ENCODE measurements at regions not wholly inside any gene's neighbourhood (a gene's known extent, or its start where the extent isn't known, plus 50 kb on each side); places are given as distances from the start of the nearest gene placed in this dataset.

DNA sequence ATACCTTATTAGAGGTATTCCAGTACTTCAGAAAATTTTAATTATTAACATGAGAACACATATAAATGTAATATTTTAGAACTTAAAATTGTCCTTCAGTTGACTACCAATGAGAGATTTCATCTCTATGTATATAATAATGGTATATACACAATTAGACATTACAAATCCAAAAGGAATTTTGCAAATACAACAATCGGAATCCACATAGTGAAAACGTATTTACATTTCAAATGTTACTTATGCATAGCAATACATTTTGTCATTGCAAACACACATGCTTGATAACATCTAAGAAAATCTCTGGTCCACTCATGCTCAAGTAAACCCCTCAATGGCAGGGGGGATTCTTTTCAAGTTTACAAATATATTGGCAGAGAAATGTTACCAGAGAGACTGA, 2345.2 kb downstream of the PCDH9 start:
- TF ChIP-seq, protein P1, sequence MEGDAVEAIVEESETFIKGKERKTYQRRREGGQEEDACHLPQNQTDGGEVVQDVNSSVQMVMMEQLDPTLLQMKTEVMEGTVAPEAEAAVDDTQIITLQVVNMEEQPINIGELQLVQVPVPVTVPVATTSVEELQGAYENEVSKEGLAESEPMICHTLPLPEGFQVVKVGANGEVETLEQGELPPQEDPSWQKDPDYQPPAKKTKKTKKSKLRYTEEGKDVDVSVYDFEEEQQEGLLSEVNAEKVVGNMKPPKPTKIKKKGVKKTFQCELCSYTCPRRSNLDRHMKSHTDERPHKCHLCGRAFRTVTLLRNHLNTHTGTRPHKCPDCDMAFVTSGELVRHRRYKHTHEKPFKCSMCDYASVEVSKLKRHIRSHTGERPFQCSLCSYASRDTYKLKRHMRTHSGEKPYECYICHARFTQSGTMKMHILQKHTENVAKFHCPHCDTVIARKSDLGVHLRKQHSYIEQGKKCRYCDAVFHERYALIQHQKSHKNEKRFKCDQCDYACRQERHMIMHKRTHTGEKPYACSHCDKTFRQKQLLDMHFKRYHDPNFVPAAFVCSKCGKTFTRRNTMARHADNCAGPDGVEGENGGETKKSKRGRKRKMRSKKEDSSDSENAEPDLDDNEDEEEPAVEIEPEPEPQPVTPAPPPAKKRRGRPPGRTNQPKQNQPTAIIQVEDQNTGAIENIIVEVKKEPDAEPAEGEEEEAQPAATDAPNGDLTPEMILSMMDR (IDR thresholded peaks at IDR 0.05) = no peak
- no peak for TF ChIP-seq POLR2A (IDR thresholded peaks at IDR 0.05)

Data from gastroesophageal sphincter (tissue), 3 donors.